ENCODE measurements at regions not wholly inside any gene's neighbourhood (a gene's known extent, or its start where the extent isn't known, plus 50 kb on each side); places are given as distances from the start of the nearest gene placed in this dataset.
"Not testable (repeated sequence)": the region's sequence is repeated elsewhere in the genome, so short reads cannot be mapped to it uniquely, and the experiment has no call there.

GRCh38 chr4:79663865-79664264, 255.8 kb upstream of the GK2 start:
- H3K4me1 ChIP-seq (ENCODE audit: insufficient read depth, low read length), result no peaks in the 10 kb centered on the region; the same call in 1 of the 2 replicates
- H3K36me3 ChIP-seq (ENCODE audit: insufficient read depth, low read length), result no peaks in the 10 kb centered on the region
- H3K9me3 ChIP-seq (ENCODE audit: control insufficient read depth, insufficient read depth, low read length), result peaks cover 13% of the 10 kb centered on the region
- no peak overlapping the region for H3K9ac ChIP-seq (ENCODE audit: low read depth, low read length)

GRCh38 chr4:79663141-79663540, 255.1 kb upstream of the GK2 start:
- H3K36me3 ChIP-seq (ENCODE audit: insufficient read depth, low read length), result no peaks in the 10 kb centered on the region
- no peaks in the 10 kb centered on the region; the same call in 1 of the 2 replicates for H3K4me1 ChIP-seq (ENCODE audit: insufficient read depth, low read length)
- H3K9me3 ChIP-seq (ENCODE audit: control insufficient read depth, insufficient read depth, low read length), result peaks cover 13% of the 10 kb centered on the region
- H3K9ac ChIP-seq (ENCODE audit: low read depth, low read length), result no peak overlapping the region

DNA sequence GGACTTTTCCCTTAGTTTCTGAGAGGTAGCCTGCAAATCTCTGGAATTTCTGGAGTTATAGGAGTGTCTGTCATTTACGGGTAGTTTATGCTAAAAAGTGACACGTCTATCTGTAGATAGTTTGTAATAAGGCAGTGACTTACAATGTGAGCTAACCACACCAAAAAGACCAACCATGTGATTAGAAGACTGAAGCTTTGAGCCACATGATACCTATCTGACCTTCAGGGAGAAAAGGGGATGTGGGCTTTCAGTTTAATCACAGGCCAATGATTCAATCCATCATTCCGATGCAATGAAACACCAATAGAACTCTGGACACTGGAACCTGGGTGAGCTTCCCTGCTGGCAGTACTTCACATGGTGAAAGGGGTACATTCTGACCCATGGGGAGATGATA, 254.6 kb upstream of the GK2 start:
- no peak overlapping the region for H3K9ac ChIP-seq (ENCODE audit: low read depth, low read length)
- no peaks in the 10 kb centered on the region for H3K36me3 ChIP-seq (ENCODE audit: insufficient read depth, low read length)
- H3K9me3 ChIP-seq (ENCODE audit: control insufficient read depth, insufficient read depth, low read length), result peaks cover 16% of the 10 kb centered on the region
- no peaks in the 10 kb centered on the region; the same call in 1 of the 2 replicates for H3K4me1 ChIP-seq (ENCODE audit: insufficient read depth, low read length)

DNA sequence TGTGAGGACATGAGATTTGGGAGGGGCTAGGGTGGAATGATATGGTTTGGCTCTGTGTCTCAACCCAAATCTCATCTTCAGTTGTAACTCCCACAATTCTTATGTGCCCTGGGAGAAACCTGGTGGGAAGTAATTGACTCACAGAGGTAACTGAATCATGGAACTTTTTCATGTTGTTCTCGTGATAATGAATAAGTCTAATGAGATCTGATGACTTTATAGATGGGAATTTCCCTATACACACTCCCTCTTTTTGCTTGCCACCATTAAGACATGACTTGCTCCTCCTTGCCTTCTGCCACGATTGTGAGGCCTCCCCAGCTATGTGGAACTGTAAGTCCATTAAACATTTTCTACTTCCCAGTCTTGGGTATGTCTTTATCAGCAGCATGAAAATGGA, 253.2 kb upstream of the GK2 start:
- Histone ChIP-seq H3K4me1 (ENCODE audit: insufficient read depth, low read length) (no peaks in the 10 kb centered on the region; the same call in 1 of the 2 replicates), H3K9ac (ENCODE audit: low read depth, low read length) (no peak overlapping the region), H3K9me3 (ENCODE audit: control insufficient read depth, insufficient read depth, low read length) (peaks cover 24% of the 10 kb centered on the region), H3K36me3 (ENCODE audit: insufficient read depth, low read length) (no peaks in the 10 kb centered on the region; the same call in 1 of the 2 replicates)

GRCh38 chr4:79659308-79659870, 251.4 kb upstream of the GK2 start:
- H3K9me3 ChIP-seq (ENCODE audit: control insufficient read depth, insufficient read depth, low read length), result peaks cover 24% of the 10 kb centered on the region
- H3K9ac ChIP-seq (ENCODE audit: low read depth, low read length); H3K36me3 ChIP-seq (ENCODE audit: insufficient read depth, low read length); H3K4me1 ChIP-seq (ENCODE audit: insufficient read depth, low read length): not testable (repeated sequence)

GRCh38 chr4:79657379-79657778, 249.4 kb upstream of the GK2 start:
- Histone ChIP-seq H3K9ac (ENCODE audit: low read depth, low read length) (no peak overlapping the region), H3K36me3 (ENCODE audit: insufficient read depth, low read length) (no peaks in the 10 kb centered on the region; the same call in 1 of the 2 replicates), H3K4me1 (ENCODE audit: insufficient read depth, low read length) (peaks cover 15% of the 10 kb centered on the region), H3K9me3 (ENCODE audit: control insufficient read depth, insufficient read depth, low read length) (peaks cover 24% of the 10 kb centered on the region)

- Histone ChIP-seq H3K36me3 (ENCODE audit: insufficient read depth, low read length) (no peaks in the 10 kb centered on the region; the same call in 1 of the 2 replicates), H3K9ac (ENCODE audit: low read depth, low read length) (no peak overlapping the region), H3K9me3 (ENCODE audit: control insufficient read depth, insufficient read depth, low read length) (peaks cover 11% of the 10 kb centered on the region), H3K4me1 (ENCODE audit: insufficient read depth, low read length) (peaks cover 33% of the 10 kb centered on the region)
These were observed 245.8 kb upstream of the GK2 start for GRCh38 chr4:79653871-79654270.

DNA sequence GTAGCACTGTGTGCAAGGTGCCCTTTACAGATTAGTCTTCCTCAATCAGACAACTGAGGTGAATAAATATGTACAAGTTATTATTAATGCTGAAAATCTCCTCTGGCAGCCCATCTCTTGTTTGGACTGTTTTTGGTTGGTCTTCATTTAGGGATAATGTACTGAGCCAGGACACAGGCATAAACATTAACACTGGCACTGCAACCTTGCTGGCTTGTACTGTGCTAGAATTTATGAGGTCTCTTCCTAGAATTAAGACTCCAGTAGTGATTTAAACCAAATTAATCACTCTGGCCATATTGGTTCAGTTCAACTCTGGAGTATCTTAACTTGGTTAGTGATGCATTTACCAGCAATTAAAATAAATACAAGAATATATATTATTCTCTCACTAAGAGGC, 244.7 kb upstream of the GK2 start:
- no peak overlapping the region for H3K9ac ChIP-seq (ENCODE audit: low read depth, low read length)
- H3K4me1 ChIP-seq (ENCODE audit: insufficient read depth, low read length), result peaks cover 45% of the 10 kb centered on the region
- no peaks in the 10 kb centered on the region; the same call in 1 of the 2 replicates for H3K36me3 ChIP-seq (ENCODE audit: insufficient read depth, low read length)
- peaks cover 9% of the 10 kb centered on the region for H3K9me3 ChIP-seq (ENCODE audit: control insufficient read depth, insufficient read depth, low read length)

DNA sequence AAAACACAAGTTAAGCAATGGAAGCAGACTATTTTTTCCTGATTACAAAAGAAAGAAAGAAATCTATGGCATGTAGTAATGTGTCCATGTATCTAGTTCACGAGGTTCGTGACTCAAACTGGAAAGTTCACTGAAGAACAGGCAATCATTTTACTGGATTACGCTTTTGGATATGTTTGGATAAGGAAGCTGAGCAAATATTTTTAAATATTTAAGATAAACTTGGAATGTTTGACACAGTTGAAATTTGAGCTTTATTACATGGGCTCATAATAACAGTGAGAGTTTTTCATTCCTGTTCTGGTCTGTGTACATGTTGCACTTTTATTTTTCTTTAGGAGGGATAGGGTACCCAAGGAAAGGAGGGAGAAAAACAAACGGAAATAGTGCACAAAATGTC, 244.2 kb upstream of the GK2 start:
- Histone ChIP-seq H3K9me3 (ENCODE audit: control insufficient read depth, insufficient read depth, low read length) (peaks cover 4% of the 10 kb centered on the region; the same call in 1 of the 2 replicates), H3K9ac (ENCODE audit: low read depth, low read length) (no peak overlapping the region)

GRCh38 chr4:79651456-79651855, 243.4 kb upstream of the GK2 start:
- no peaks in the 10 kb centered on the region for H3K9me3 ChIP-seq (ENCODE audit: control insufficient read depth, insufficient read depth, low read length)
- H3K4me1 ChIP-seq (ENCODE audit: insufficient read depth, low read length), result peaks cover 52% of the 10 kb centered on the region
- H3K36me3 ChIP-seq (ENCODE audit: insufficient read depth, low read length), result no peaks in the 10 kb centered on the region
- peak overlapping the region; percentile 34; the same call in 1 of the 2 replicates for H3K9ac ChIP-seq (ENCODE audit: low read depth, low read length)

More for the DNA sequence above, 244.2 kb upstream of the GK2 start:
- peaks cover 46% of the 10 kb centered on the region for H3K4me1 ChIP-seq (ENCODE audit: insufficient read depth, low read length)
- H3K36me3 ChIP-seq (ENCODE audit: insufficient read depth, low read length), result no peaks in the 10 kb centered on the region; the same call in 1 of the 2 replicates

DNA sequence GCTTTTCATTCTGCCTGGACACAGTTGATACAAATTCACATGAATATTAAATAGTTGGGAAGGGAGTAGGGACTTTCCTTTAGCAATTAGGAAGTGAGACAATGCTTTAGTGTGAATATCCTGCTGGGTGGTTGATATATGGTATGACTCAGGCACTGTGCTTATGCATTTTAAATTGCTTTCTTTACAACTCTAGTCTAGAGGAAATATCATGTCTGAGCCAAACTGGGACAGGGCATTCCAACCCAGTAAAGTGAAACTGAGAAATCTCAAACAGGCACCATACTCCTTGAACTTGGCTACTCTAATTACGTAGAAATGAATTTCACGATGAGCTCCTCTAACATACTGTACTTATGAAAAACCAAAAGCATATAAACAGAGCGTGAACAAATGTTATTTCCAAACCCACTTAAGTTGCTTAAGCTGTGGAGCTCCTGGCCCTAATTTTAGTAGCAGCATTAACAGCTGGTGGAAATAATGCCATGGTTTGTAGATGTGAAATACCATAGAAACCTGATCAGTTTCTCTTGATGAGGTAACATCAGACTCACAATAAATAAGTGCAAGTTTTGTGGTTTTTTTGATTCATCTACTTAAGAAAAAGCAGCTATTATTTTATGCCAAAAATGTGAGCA, 242.9 kb upstream of the GK2 start:
- H3K9me3 ChIP-seq (ENCODE audit: control insufficient read depth, insufficient read depth, low read length), result no peaks in the 10 kb centered on the region
- peaks cover 55% of the 10 kb centered on the region for H3K4me1 ChIP-seq (ENCODE audit: insufficient read depth, low read length)
- H3K9ac ChIP-seq (ENCODE audit: low read depth, low read length), result peak overlapping the region; percentile 34; the same call in 1 of the 2 replicates
- no peaks in the 10 kb centered on the region for H3K36me3 ChIP-seq (ENCODE audit: insufficient read depth, low read length)

DNA sequence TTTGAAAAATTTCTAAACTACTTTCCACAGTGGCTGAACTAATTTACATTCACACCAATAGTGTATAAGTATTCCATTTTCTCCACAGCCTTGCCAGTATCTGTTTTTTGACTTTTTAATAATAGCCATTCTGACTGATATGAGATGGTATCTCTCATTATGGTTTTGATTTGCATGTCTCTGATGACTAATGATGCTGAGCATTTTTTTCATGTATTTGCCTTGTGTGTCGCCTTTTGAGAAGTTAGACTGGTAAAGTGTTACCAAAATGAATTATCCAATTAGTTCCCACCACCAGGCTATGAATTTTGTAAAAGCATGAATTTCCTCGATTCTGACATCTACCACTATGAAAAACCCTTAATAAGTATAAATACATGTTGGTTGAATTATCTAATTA, 242.2 kb upstream of the GK2 start:
- peaks cover 60% of the 10 kb centered on the region for H3K4me1 ChIP-seq (ENCODE audit: insufficient read depth, low read length)
- no peak overlapping the region for H3K9ac ChIP-seq (ENCODE audit: low read depth, low read length)
- no peaks in the 10 kb centered on the region for H3K9me3 ChIP-seq (ENCODE audit: control insufficient read depth, insufficient read depth, low read length)
- no peaks in the 10 kb centered on the region for H3K36me3 ChIP-seq (ENCODE audit: insufficient read depth, low read length)

DNA sequence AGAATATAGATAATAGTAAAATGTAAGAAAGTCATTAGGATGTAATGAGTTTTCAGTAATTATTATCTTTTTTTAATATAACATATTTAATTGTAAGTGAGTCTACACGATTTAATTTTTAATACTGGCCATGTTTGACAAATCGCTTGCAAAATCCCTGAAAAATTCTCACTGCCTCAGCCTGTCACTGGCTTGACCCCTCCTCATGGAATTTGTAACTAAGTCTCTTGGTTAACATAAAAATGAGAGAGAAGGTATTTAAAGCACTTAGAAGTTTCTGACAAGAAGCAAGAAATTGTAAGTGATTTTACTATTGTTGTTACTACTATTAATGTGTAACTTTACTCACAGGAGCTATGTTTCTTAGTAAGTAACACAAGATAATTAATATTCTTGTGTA, 237.9 kb upstream of the GK2 start:
- H3K36me3 ChIP-seq (ENCODE audit: insufficient read depth, low read length), result no peaks in the 10 kb centered on the region

DNA sequence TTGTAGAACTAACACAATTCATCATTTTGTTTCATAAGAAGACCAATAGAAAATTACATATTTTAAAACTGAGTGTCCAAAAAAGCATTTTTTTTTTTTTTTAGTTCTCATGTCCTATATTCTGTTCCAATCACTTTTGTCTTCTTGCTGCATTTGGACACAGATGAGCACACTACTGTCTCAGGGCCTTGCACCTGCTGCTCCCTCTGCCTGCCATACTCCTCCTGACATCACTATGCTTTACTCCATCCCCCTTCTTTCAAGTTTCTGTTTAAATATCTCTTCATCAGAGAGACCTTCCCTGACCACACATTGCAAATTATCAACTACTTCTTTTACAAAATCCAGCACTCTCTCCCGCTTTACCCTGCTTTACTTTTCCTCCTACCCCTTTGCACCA, 230.7 kb upstream of the GK2 start:
- H3K4me1 ChIP-seq (ENCODE audit: insufficient read depth, low read length), result peaks cover 4% of the 10 kb centered on the region; the same call in 1 of the 2 replicates
- H3K9ac ChIP-seq (ENCODE audit: low read depth, low read length), result no peak overlapping the region
- H3K9me3 ChIP-seq (ENCODE audit: control insufficient read depth, insufficient read depth, low read length), result no peaks in the 10 kb centered on the region
- no peaks in the 10 kb centered on the region for H3K36me3 ChIP-seq (ENCODE audit: insufficient read depth, low read length)

More for the DNA sequence above, 237.9 kb upstream of the GK2 start:
- Histone ChIP-seq H3K9me3 (ENCODE audit: control insufficient read depth, insufficient read depth, low read length) (no peaks in the 10 kb centered on the region), H3K9ac (ENCODE audit: low read depth, low read length) (peak overlapping the region; percentile 4; the same call in 1 of the 2 replicates), H3K4me1 (ENCODE audit: insufficient read depth, low read length) (peaks cover 37% of the 10 kb centered on the region)

DNA sequence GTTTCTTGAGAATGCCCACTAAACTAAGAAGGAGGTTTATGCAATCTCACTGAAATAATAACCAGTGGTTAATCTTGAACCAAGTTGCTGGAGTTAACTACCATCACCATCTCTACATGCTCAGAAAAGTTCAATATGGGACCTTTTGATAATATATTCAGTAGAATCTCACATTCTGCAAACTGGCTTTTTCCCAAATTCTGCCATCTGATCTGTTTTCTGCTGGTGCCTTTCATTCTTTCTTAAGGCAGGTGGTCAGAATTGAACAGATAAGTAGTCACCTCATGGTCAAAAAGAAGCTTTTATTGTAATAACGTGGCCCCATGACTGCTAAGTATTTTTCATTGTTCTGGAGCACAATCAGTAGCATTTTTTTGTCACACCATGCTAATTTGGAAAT, 229.0 kb upstream of the GK2 start:
- Histone ChIP-seq H3K9me3 (ENCODE audit: control insufficient read depth, insufficient read depth, low read length) (no peaks in the 10 kb centered on the region), H3K9ac (ENCODE audit: low read depth, low read length) (no peak overlapping the region), H3K36me3 (ENCODE audit: insufficient read depth, low read length) (no peaks in the 10 kb centered on the region), H3K4me1 (ENCODE audit: insufficient read depth, low read length) (peaks cover 4% of the 10 kb centered on the region; the same call in 1 of the 2 replicates)
